GM21447 (cell line): ENCODE measurements at regions not wholly inside any gene's neighbourhood (a gene's known extent, or its start where the extent isn't known, plus 50 kb on each side); places are given as distances from the start of the nearest gene placed in this dataset.

ENCODE experiments used
- ATAC-seq: cut with Tn5 transposase; IDR thresholded peaks from one replicate; pipeline ENCODE4 v1.9.1; 2021; ENCODE audit not compliant: unreplicated experiment

GRCh38 chr6:165729307-165729936 lies 66.4 kb upstream of the PDE10A start:
- ATAC-seq: peak; percentile 63

GRCh38 chr6:165728216-165728615 lies 65.2 kb upstream of the PDE10A start:
- no peak for ATAC-seq

GRCh38 chr6:165726965-165727381 lies 63.9 kb upstream of the PDE10A start:
- ATAC-seq: no peak

GRCh38 chr6:165726290-165726875 lies 63.3 kb upstream of the PDE10A start:
- ATAC-seq: no peak

GRCh38 chr6:165725201-165725600 lies 62.2 kb upstream of the PDE10A start:
- no peak for ATAC-seq

- ATAC-seq: no peak
These were observed 60.3 kb upstream of the PDE10A start for GRCh38 chr6:165723326-165723725.

- no peak for ATAC-seq
These were observed 59.0 kb upstream of the PDE10A start for GRCh38 chr6:165722022-165722421.

- no peak for ATAC-seq
These were observed 58.3 kb upstream of the PDE10A start for GRCh38 chr6:165721356-165721755.

GRCh38 chr6:165718491-165718891 lies 55.5 kb upstream of the PDE10A start:
- ATAC-seq: no peak

GRCh38 chr6:165717732-165718465 lies 54.9 kb upstream of the PDE10A start:
- no peak for ATAC-seq

- no peak for ATAC-seq
These were observed 53.8 kb upstream of the PDE10A start for GRCh38 chr6:165716886-165717285.

GRCh38 chr6:165715428-165715827 lies 52.4 kb upstream of the PDE10A start:
- ATAC-seq: no peak

GRCh38 chr6:165714907-165715306 lies 51.9 kb upstream of the PDE10A start:
- ATAC-seq: no peak

- ATAC-seq: no peak
These were observed 50.9 kb upstream of the PDE10A start for GRCh38 chr6:165713845-165714466.
